AG04449 (cell line): ENCODE measurements at regions not wholly inside any gene's neighbourhood (a gene's known extent, or its start where the extent isn't known, plus 50 kb on each side); places are given as distances from the start of the nearest gene placed in this dataset.

Experiments used
- CTCF ChIA-PET: fragments of 350-600 bp; formaldehyde crosslinking; extraction: SDS; loops from one replicate; lab custom pipeline; 2021; ENCODE audit warnings: antibody characterized with exemption; lab: Yijun Ruan, JAX
- POLR2A ChIA-PET: fragments of 400-600, 350-600 bp; formaldehyde crosslinking; extraction: SDS; loops from one replicate; lab custom pipeline; 2020; ENCODE audit warnings: antibody characterized with exemption, inconsistent platforms; lab: Yijun Ruan, JAX
- DNase-seq: peaks from one replicate; pipeline ENCODE4 v3.0.0-alpha.2; 2010; ENCODE audit warnings: low read depth, low spot score
- H3K4me3 ChIP-seq: 2 replicates; pipeline ENCODE4 v1.5.1; 2011; ENCODE audit warnings: low read depth, mild to moderate bottlenecking, control low read depth, low read length
- CTCF ChIP-seq: IDR thresholded peaks from one replicate; pipeline ENCODE4 v1.5.1; 2011; ENCODE audit warnings: mild to moderate bottlenecking, moderate library complexity, low read length, control low read depth, inconsistent platforms; ENCODE audit not compliant: insufficient read depth; ENCODE audit errors: missing control alignments

DNA sequence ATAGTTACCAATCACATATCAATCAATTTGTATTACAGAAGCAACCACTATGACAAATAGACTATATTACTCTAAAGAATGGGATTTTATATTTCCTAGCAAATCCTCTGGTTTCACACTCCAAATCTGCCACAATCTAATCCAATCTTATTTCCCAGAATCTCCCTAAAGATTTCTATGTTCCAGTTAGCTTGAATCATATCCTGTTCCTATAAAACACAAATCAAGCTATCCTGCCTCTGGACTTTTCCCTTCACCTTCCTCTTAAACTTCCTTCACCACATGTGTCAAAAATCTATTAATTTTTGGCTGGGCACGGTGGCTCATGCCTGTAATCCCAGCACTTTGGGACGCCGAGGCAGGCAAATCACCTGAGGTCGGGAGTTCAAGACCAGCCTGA is 50.0 kb downstream of the PIK3C2A start:
- TF ChIP-seq CTCF: no peak
- no peak overlapping the region for H3K4me3 ChIP-seq
- CTCF ChIA-PET: interaction anchor here (2.3 kb wide), 1 partner anchor 13 kb away, joined by 7 read pairs; no protein-coding TSS in a partner anchor
- DNase-seq: no peak
- POLR2A ChIA-PET: no interaction called here

GRCh38 chr11:17156283-17156682 is 51.5 kb downstream of the PIK3C2A start:
- ChIA-PET CTCF (no interaction called here), POLR2A (no interaction called here)

GRCh38 chr11:17154409-17155159 is 53.2 kb downstream of the PIK3C2A start:
- TF ChIP-seq CTCF: no peak
- POLR2A ChIA-PET: no interaction called here
- CTCF ChIA-PET: no interaction called here
- H3K4me3 ChIP-seq: no peak overlapping the region
- no peak for DNase-seq

More at GRCh38 chr11:17156283-17156682, 51.5 kb downstream of the PIK3C2A start:
- H3K4me3 ChIP-seq: no peak overlapping the region
- TF ChIP-seq CTCF: no peak
- no peak for DNase-seq

GRCh38 chr11:17153757-17154156 is 54.0 kb downstream of the PIK3C2A start:
- ChIA-PET CTCF (no interaction called here), POLR2A (no interaction called here)
- DNase-seq: no peak
- no peak overlapping the region for H3K4me3 ChIP-seq
- TF ChIP-seq CTCF: no peak

DNA sequence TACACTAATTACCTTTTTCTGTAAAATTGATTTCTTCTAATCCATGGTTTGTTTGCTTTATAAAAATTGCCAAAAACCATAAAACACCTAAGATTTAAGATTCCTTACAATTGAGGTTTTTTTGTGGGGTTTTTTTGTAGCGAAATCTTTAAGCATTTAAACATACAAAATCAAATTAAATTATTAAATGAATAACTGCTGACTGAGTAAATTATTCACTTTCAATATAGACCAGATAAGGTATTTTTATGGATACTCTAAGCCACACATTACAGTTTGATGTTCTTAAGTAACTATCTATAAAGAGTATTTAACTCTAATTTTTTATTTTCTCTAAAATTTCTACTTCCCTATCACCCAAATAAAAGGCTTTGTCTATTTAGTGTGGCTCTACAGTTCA is 55.5 kb downstream of the PIK3C2A start:
- ChIA-PET CTCF (no interaction called here), POLR2A (no interaction called here)
- no peak for TF ChIP-seq CTCF
- H3K4me3 ChIP-seq: no peak overlapping the region
- no peak for DNase-seq

- no peak for DNase-seq
- no peak for TF ChIP-seq CTCF
- H3K4me3 ChIP-seq: no peak overlapping the region
- ChIA-PET CTCF (interaction anchor here (0.7 kb wide), 1 partner anchor 14 kb away, joined by 3 read pairs; no protein-coding TSS in a partner anchor), POLR2A (no interaction called here)
Observed at GRCh38 chr11:17150521-17150920, 57.3 kb downstream of the PIK3C2A start.
